ENCODE measurements at regions not wholly inside any gene's neighbourhood (a gene's known extent, or its start where the extent isn't known, plus 50 kb on each side); places are given as distances from the start of the nearest gene placed in this dataset.

- TF ChIP-seq TCF4 (CRISPR knock-in tag; IDR thresholded peaks at IDR 0.05; ENCODE audit: borderline replicate concordance), result no peak
- TF ChIP-seq POU6F1 (CRISPR knock-in tag; IDR thresholded peaks at IDR 0.05; ENCODE audit: borderline replicate concordance, low read depth), result no peak
- no peak for TF ChIP-seq ESRRG (CRISPR knock-in tag; IDR thresholded peaks at IDR 0.05)
Observed at GRCh38 chr22:48072777-48073176, 1310.3 kb downstream of the TBC1D22A start (continued).

- no peak for ATAC-seq
- TF ChIP-seq TSHZ2 (CRISPR knock-in tag; IDR thresholded peaks at IDR 0.05) (no peak), POU6F1 (CRISPR knock-in tag; IDR thresholded peaks at IDR 0.05; ENCODE audit: borderline replicate concordance, low read depth) (no peak), ESRRG (CRISPR knock-in tag; IDR thresholded peaks at IDR 0.05) (no peak), ZC3H10 (CRISPR knock-in tag; IDR thresholded peaks at IDR 0.05) (no peak), ZFP30 (CRISPR knock-in tag; IDR thresholded peaks at IDR 0.05) (no peak), GLIS3 (CRISPR knock-in tag; IDR thresholded peaks at IDR 0.05) (no peak), PATZ1 (CRISPR knock-in tag; IDR thresholded peaks at IDR 0.05; ENCODE audit: borderline replicate concordance) (no peak), ZFP3 (CRISPR knock-in tag; IDR thresholded peaks at IDR 0.05) (no peak), ZNF8 (CRISPR knock-in tag; IDR thresholded peaks at IDR 0.05) (no peak), RARB (CRISPR knock-in tag; IDR thresholded peaks at IDR 0.05) (no peak), CSDC2 (CRISPR knock-in tag; IDR thresholded peaks at IDR 0.05) (no peak), CREB5 (CRISPR knock-in tag; IDR thresholded peaks at IDR 0.05; ENCODE audit: low read depth) (no peak), ISL1 (CRISPR knock-in tag; IDR thresholded peaks at IDR 0.05) (no peak), PPARA (CRISPR knock-in tag; IDR thresholded peaks at IDR 0.05; ENCODE audit: borderline replicate concordance) (no peak), TOX (CRISPR knock-in tag; IDR thresholded peaks at IDR 0.05; ENCODE audit: borderline replicate concordance) (no peak), OSR1 (CRISPR knock-in tag; IDR thresholded peaks at IDR 0.05) (no peak), BACH2 (CRISPR knock-in tag; IDR thresholded peaks at IDR 0.05; ENCODE audit: borderline replicate concordance) (no peak), CSRNP3 (CRISPR knock-in tag; IDR thresholded peaks at IDR 0.05) (no peak), TCF4 (CRISPR knock-in tag; IDR thresholded peaks at IDR 0.05; ENCODE audit: borderline replicate concordance) (no peak), ZNF565 (CRISPR knock-in tag; conservative IDR thresholded peaks at IDR 0.05; ENCODE audit: low read depth) (no peak)
Observed at GRCh38 chr22:48071828-48072227, 1309.4 kb downstream of the TBC1D22A start.

GRCh38 chr22:48071305-48071704 lies 1308.9 kb downstream of the TBC1D22A start:
- no peak for ATAC-seq
- no peak for TF ChIP-seq CREB5 (CRISPR knock-in tag; IDR thresholded peaks at IDR 0.05; ENCODE audit: low read depth)
- TF ChIP-seq ZC3H10 (CRISPR knock-in tag; IDR thresholded peaks at IDR 0.05), result no peak
- no peak for TF ChIP-seq TOX (CRISPR knock-in tag; IDR thresholded peaks at IDR 0.05; ENCODE audit: borderline replicate concordance)
- TF ChIP-seq ZNF565 (CRISPR knock-in tag; conservative IDR thresholded peaks at IDR 0.05; ENCODE audit: low read depth), result no peak
- no peak for TF ChIP-seq TSHZ2 (CRISPR knock-in tag; IDR thresholded peaks at IDR 0.05)
- TF ChIP-seq ZNF70 (CRISPR knock-in tag; IDR thresholded peaks at IDR 0.05), result no peak
- no peak for TF ChIP-seq SNAI2 (CRISPR knock-in tag; IDR thresholded peaks at IDR 0.05)
- TF ChIP-seq ISL1 (CRISPR knock-in tag; IDR thresholded peaks at IDR 0.05), result no peak

Data from SK-N-SH treated with all-trans-retinoic acid at 6 μM for 48 hours (cell line).